MM.1S (cell line): ENCODE measurements at regions not wholly inside any gene's neighbourhood (a gene's known extent, or its start where the extent isn't known, plus 50 kb on each side); places are given as distances from the start of the nearest gene placed in this dataset.

Experiments used
- DNase-seq: peaks from one replicate; pipeline ENCODE4 v3.0.0-alpha.2; 2015
- H2AFZ ChIP-seq: fragments of 300-600 bp; sonication (generic); 2 replicates; pipeline ENCODE4 v1.6.0; 2016; ENCODE audit warnings: antibody characterized with exemption, low read length
- H3F3A ChIP-seq: fragments of 300-600 bp; sonication (generic); 2 replicates; pipeline ENCODE4 v1.6.1; 2016; ENCODE audit warnings: mild to moderate bottlenecking, antibody characterized with exemption, low read length, moderate library complexity, mixed read lengths; ENCODE audit not compliant: insufficient read depth
- H3K27ac ChIP-seq: fragments of 300-600 bp; sonication (generic); 2 replicates; pipeline ENCODE4 v1.5.1; 2016; ENCODE audit warnings: mild to moderate bottlenecking, low read length
- H3K27me3 ChIP-seq: fragments of 300-600 bp; sonication (generic); replicated peaks from 2 replicates; pipeline ENCODE4 v1.6.0; 2016; ENCODE audit warnings: low read length; ENCODE audit not compliant: insufficient read depth
- H3K36me3 ChIP-seq: fragments of 300-600 bp; sonication (generic); replicated peaks from 2 replicates; pipeline ENCODE4 v1.6.1; 2016; ENCODE audit warnings: mild to moderate bottlenecking, low read length, mixed read lengths; ENCODE audit not compliant: insufficient read depth
- H3K4me1 ChIP-seq: fragments of 300-600 bp; sonication (generic); 2 replicates; pipeline ENCODE4 v1.6.1; 2016; ENCODE audit warnings: low read length, mixed read lengths
- H3K4me2 ChIP-seq: fragments of 300-600 bp; sonication (generic); 2 replicates; pipeline ENCODE4 v1.6.0; 2016; ENCODE audit warnings: low read depth, low read length
- H3K4me3 ChIP-seq: fragments of 300-600 bp; sonication (generic); 2 replicates; pipeline ENCODE4 v1.5.1; 2016; ENCODE audit warnings: low read length, mixed read lengths
- H3K79me2 ChIP-seq: fragments of 300-600 bp; sonication (generic); 2 replicates; pipeline ENCODE4 v1.6.1; 2016; ENCODE audit warnings: mixed run types, low read length, mixed read lengths
- H3K9ac ChIP-seq: fragments of 300-600 bp; sonication (generic); 2 replicates; pipeline ENCODE4 v1.6.1; 2016; ENCODE audit warnings: low read length, mixed read lengths
- H3K9me2 ChIP-seq: fragments of 300-600 bp; sonication (generic); replicated peaks from 2 replicates; pipeline ENCODE4 v1.6.1; 2016; ENCODE audit warnings: mild to moderate bottlenecking, low read length, mixed read lengths; ENCODE audit not compliant: insufficient read depth
- H3K9me3 ChIP-seq: fragments of 300-600 bp; sonication (generic); replicated peaks from 2 replicates; pipeline ENCODE4 v1.6.1; 2016; ENCODE audit warnings: mild to moderate bottlenecking, low read length, mixed read lengths; ENCODE audit not compliant: insufficient read depth
- H4K20me1 ChIP-seq: fragments of 300-600 bp; sonication (generic); 2 replicates; pipeline ENCODE4 v1.6.1; 2016; ENCODE audit warnings: mild to moderate bottlenecking, low read length, moderate library complexity, mixed read lengths; ENCODE audit not compliant: insufficient read depth
- CTCF ChIP-seq: fragments of 300-600 bp; sonication (generic); IDR thresholded peaks from 2 replicates; pipeline ENCODE4 v1.5.1; 2016; ENCODE audit warnings: antibody characterized with exemption, low read length, mixed read lengths
- EZH2 ChIP-seq: fragments of 300-600 bp; sonication (generic); optimal IDR thresholded peaks from 2 replicates; pipeline ENCODE3; 2017; ENCODE audit warnings: low read depth, mild to moderate bottlenecking, antibody characterized with exemption, low read length, mixed read lengths
- EZH2phosphoT487 ChIP-seq: fragments of 300-600 bp; sonication (generic); IDR thresholded peaks from 2 replicates; pipeline ENCODE4 v1.6.1; 2018; ENCODE audit warnings: antibody characterized with exemption, low read length

- no peaks in the 10 kb centered on the region for H3K4me1 ChIP-seq
- H3K9me3 ChIP-seq: no peaks in the 10 kb centered on the region
- no peaks in the 10 kb centered on the region for H3K27me3 ChIP-seq
- DNase-seq: no peak
- H3K9ac ChIP-seq: no peak overlapping the region
- no peak overlapping the region for H3K27ac ChIP-seq
- H3K4me2 ChIP-seq: no peak overlapping the region
- no peaks in the 10 kb centered on the region for H4K20me1 ChIP-seq
- no peaks in the 10 kb centered on the region for H3F3A ChIP-seq
- H3K9me2 ChIP-seq: no peaks in the 10 kb centered on the region
- no peaks in the 10 kb centered on the region for H3K79me2 ChIP-seq
- no peak overlapping the region for H3K4me3 ChIP-seq
- H3K36me3 ChIP-seq: no peaks in the 10 kb centered on the region
- no peak overlapping the region for H2AFZ ChIP-seq
- TF ChIP-seq EZH2 (no peak), CTCF (no peak), EZH2phosphoT487 (no peak)
Measured at GRCh38 chr14:95765051-95765450, 51.1 kb upstream of the TCL1A start.

DNA sequence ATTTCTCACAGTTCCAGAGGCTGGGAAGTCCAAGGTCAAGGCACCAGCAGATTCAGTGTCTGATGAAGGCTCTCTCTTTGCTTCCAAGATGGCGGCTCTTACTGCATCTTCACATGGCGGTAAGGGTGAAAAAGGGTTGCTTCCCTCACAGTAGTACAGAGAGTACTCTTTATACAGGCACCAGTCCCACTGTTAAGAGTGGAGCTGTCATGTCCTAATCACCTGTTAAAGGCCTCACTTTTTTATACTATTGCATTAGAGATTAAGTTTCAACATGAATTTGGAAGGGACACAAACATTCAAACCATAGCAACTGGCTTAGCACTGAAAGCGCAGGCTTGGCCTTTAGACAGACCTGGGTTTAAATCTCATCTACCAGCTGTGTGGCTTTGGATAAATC lies 50.0 kb upstream of the TCL1A start:
- H3K9me2 ChIP-seq: no peaks in the 10 kb centered on the region
- no peaks in the 10 kb centered on the region for H3K36me3 ChIP-seq
- H3K27me3 ChIP-seq: no peaks in the 10 kb centered on the region
- H2AFZ ChIP-seq: no peak overlapping the region
- H3K27ac ChIP-seq: no peak overlapping the region
- H3K9ac ChIP-seq: no peak overlapping the region
- no peaks in the 10 kb centered on the region for H3K4me1 ChIP-seq
- no peak for DNase-seq
- H3K4me2 ChIP-seq: no peak overlapping the region
- H3K9me3 ChIP-seq: no peaks in the 10 kb centered on the region
- H4K20me1 ChIP-seq: no peaks in the 10 kb centered on the region
- H3K4me3 ChIP-seq: no peak overlapping the region
- no peak for TF ChIP-seq EZH2phosphoT487
- TF ChIP-seq EZH2: no peak
- TF ChIP-seq CTCF: no peak
- no peaks in the 10 kb centered on the region for H3K79me2 ChIP-seq
- no peaks in the 10 kb centered on the region for H3F3A ChIP-seq
